RWPE1 (cell line): ENCODE measurements at regions not wholly inside any gene's neighbourhood (a gene's known extent, or its start where the extent isn't known, plus 50 kb on each side); places are given as distances from the start of the nearest gene placed in this dataset.
"Not testable (repeated sequence)": the region's sequence is repeated elsewhere in the genome, so short reads cannot be mapped to it uniquely, and the experiment has no call there.

Experiments
- CTCF ChIA-PET: fragments of 350-600 bp; sonication (Branson Sonifier 250); formaldehyde crosslinking; extraction: SDS; loops from one replicate; lab custom pipeline; 2021; lab: Yijun Ruan, JAX
- POLR2A ChIA-PET: fragments of 400-600 bp; formaldehyde crosslinking; extraction: SDS; loops from one replicate; lab custom pipeline; 2020; ENCODE audit warnings: antibody characterized with exemption; ENCODE audit not compliant: low non-redundant PET; lab: Yijun Ruan, JAX
- DNase-seq: peaks from one replicate; pipeline ENCODE4 v3.0.0; 2012; ENCODE audit warnings: low spot score
- H3K27ac ChIP-seq: fragments of 450-650 bp; 2 replicates; pipeline ENCODE4 v1.5.1; 2017
- TF ChIP-seq, protein P1 (sequence below): fragments of 450-650 bp; conservative IDR thresholded peaks from 2 replicates; pipeline ENCODE4 v1.5.1; 2017; ENCODE audit warnings: low read depth, mild to moderate bottlenecking

GRCh38 chr2:16238001-16238761, 297.8 kb downstream of the MYCN start:
- CTCF ChIA-PET = interaction anchor here (0.7 kb wide), 1 partner anchor 195 kb away, joined by 3 read pairs; no protein-coding TSS in a partner anchor
- POLR2A ChIA-PET = no interaction called here
- no peak overlapping the region for H3K27ac ChIP-seq
- DNase-seq = no peak
- TF ChIP-seq, protein P1, sequence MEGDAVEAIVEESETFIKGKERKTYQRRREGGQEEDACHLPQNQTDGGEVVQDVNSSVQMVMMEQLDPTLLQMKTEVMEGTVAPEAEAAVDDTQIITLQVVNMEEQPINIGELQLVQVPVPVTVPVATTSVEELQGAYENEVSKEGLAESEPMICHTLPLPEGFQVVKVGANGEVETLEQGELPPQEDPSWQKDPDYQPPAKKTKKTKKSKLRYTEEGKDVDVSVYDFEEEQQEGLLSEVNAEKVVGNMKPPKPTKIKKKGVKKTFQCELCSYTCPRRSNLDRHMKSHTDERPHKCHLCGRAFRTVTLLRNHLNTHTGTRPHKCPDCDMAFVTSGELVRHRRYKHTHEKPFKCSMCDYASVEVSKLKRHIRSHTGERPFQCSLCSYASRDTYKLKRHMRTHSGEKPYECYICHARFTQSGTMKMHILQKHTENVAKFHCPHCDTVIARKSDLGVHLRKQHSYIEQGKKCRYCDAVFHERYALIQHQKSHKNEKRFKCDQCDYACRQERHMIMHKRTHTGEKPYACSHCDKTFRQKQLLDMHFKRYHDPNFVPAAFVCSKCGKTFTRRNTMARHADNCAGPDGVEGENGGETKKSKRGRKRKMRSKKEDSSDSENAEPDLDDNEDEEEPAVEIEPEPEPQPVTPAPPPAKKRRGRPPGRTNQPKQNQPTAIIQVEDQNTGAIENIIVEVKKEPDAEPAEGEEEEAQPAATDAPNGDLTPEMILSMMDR = no peak

- ChIA-PET CTCF (no interaction called here), POLR2A (no interaction called here)
- no peak for DNase-seq
- TF ChIP-seq, protein P1 = no peak
- H3K27ac ChIP-seq = no peak overlapping the region
These were observed 295.4 kb downstream of the MYCN start for GRCh38 chr2:16235747-16236146.

GRCh38 chr2:16235291-16235690, 294.9 kb downstream of the MYCN start:
- POLR2A ChIA-PET = not testable (repeated sequence)

GRCh38 chr2:16228951-16229350, 288.6 kb downstream of the MYCN start:
- POLR2A ChIA-PET = no interaction called here
- DNase-seq = no peak
- CTCF ChIA-PET = no interaction called here
- H3K27ac ChIP-seq = no peak overlapping the region
- TF ChIP-seq, protein P1 = no peak

More at GRCh38 chr2:16235291-16235690, 294.9 kb downstream of the MYCN start:
- CTCF ChIA-PET, DNase-seq, H3K27ac ChIP-seq: not testable (repeated sequence)

DNA sequence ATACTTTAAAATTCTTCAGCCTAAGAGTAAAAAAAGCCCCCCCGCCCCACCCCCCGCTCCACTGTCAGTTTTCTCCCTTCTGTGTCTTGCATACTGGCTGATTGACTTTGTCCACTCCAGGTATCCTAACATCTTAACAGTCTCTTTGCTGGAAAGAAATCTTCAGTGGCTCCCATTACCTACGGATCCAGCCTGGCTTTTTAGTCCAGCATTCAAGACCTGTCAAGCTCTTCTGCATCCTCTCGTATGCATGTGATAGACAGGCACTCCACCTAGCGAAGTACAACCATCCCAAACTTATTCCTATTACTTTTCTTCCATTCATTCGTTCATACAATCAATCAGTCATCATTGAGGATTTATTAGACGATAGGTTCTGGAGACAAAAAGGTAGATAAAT, 288.1 kb downstream of the MYCN start:
- TF ChIP-seq, protein P1 = no peak
- DNase-seq = no peak
- H3K27ac ChIP-seq = no peak overlapping the region
- CTCF ChIA-PET = no interaction called here
- POLR2A ChIA-PET = no interaction called here

- POLR2A ChIA-PET = no interaction called here
- TF ChIP-seq, protein P1 = no peak
- H3K27ac ChIP-seq = no peak overlapping the region
- CTCF ChIA-PET = no interaction called here
- DNase-seq = no peak
These were observed 287.6 kb downstream of the MYCN start for GRCh38 chr2:16227811-16228462.
